GM23338 (cell line): ENCODE measurements at regions not wholly inside any gene's neighbourhood (a gene's known extent, or its start where the extent isn't known, plus 50 kb on each side); places are given as distances from the start of the nearest gene placed in this dataset.

Source experiments
- CTCF ChIP-seq, 2 experiments: fragments of 200-600 bp in 1 of 2; sonication (generic) in 1 of 2; conservative IDR thresholded peaks; 2 replicates each; pipeline versions ENCODE4 v1.5.1 to v1.6.1; 2016 to 2017; ENCODE audit warnings: antibody characterized with exemption in 2 of 2, low read depth in 2 of 2, mild to moderate bottlenecking in 2 of 2, moderate library complexity in 1 of 2
- EZH2phosphoT487 ChIP-seq: fragments of 200-600 bp; sonication (generic); IDR thresholded peaks from one replicate; pipeline ENCODE4 v1.8.1; 2018; ENCODE audit warnings: antibody characterized with exemption; ENCODE audit not compliant: unreplicated experiment
- JUNB ChIP-seq: IDR thresholded peaks from one replicate; pipeline ENCODE4 v1.6.1; 2016; ENCODE audit warnings: antibody characterized with exemption; ENCODE audit not compliant: unreplicated experiment
- TF ChIP-seq, protein P1 (sequence below): IDR thresholded peaks from 2 replicates; pipeline ENCODE4 v1.6.1; 2016; ENCODE audit warnings: antibody characterized with exemption
- TF ChIP-seq, protein P2 (sequence below): fragments of 250-450 bp; sonication (Bioruptor Pico); IDR thresholded peaks from 2 replicates; pipeline ENCODE4 v1.5.0; 2020; ENCODE audit warnings: mild to moderate bottlenecking, moderate library complexity

GRCh38 chr20:56702931-56703840 is 74.1 kb downstream of the TFAP2C start (continued):
- no peak for TF ChIP-seq CTCF (conservative IDR thresholded peaks at IDR 0.05; ENCODE audit: low read depth in 2 of 2)
- TF ChIP-seq JUNB = no peak
- TF ChIP-seq, protein P1, sequence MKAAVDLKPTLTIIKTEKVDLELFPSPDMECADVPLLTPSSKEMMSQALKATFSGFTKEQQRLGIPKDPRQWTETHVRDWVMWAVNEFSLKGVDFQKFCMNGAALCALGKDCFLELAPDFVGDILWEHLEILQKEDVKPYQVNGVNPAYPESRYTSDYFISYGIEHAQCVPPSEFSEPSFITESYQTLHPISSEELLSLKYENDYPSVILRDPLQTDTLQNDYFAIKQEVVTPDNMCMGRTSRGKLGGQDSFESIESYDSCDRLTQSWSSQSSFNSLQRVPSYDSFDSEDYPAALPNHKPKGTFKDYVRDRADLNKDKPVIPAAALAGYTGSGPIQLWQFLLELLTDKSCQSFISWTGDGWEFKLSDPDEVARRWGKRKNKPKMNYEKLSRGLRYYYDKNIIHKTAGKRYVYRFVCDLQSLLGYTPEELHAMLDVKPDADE = no peak
- no peak for TF ChIP-seq EZH2phosphoT487
- TF ChIP-seq, protein P2, sequence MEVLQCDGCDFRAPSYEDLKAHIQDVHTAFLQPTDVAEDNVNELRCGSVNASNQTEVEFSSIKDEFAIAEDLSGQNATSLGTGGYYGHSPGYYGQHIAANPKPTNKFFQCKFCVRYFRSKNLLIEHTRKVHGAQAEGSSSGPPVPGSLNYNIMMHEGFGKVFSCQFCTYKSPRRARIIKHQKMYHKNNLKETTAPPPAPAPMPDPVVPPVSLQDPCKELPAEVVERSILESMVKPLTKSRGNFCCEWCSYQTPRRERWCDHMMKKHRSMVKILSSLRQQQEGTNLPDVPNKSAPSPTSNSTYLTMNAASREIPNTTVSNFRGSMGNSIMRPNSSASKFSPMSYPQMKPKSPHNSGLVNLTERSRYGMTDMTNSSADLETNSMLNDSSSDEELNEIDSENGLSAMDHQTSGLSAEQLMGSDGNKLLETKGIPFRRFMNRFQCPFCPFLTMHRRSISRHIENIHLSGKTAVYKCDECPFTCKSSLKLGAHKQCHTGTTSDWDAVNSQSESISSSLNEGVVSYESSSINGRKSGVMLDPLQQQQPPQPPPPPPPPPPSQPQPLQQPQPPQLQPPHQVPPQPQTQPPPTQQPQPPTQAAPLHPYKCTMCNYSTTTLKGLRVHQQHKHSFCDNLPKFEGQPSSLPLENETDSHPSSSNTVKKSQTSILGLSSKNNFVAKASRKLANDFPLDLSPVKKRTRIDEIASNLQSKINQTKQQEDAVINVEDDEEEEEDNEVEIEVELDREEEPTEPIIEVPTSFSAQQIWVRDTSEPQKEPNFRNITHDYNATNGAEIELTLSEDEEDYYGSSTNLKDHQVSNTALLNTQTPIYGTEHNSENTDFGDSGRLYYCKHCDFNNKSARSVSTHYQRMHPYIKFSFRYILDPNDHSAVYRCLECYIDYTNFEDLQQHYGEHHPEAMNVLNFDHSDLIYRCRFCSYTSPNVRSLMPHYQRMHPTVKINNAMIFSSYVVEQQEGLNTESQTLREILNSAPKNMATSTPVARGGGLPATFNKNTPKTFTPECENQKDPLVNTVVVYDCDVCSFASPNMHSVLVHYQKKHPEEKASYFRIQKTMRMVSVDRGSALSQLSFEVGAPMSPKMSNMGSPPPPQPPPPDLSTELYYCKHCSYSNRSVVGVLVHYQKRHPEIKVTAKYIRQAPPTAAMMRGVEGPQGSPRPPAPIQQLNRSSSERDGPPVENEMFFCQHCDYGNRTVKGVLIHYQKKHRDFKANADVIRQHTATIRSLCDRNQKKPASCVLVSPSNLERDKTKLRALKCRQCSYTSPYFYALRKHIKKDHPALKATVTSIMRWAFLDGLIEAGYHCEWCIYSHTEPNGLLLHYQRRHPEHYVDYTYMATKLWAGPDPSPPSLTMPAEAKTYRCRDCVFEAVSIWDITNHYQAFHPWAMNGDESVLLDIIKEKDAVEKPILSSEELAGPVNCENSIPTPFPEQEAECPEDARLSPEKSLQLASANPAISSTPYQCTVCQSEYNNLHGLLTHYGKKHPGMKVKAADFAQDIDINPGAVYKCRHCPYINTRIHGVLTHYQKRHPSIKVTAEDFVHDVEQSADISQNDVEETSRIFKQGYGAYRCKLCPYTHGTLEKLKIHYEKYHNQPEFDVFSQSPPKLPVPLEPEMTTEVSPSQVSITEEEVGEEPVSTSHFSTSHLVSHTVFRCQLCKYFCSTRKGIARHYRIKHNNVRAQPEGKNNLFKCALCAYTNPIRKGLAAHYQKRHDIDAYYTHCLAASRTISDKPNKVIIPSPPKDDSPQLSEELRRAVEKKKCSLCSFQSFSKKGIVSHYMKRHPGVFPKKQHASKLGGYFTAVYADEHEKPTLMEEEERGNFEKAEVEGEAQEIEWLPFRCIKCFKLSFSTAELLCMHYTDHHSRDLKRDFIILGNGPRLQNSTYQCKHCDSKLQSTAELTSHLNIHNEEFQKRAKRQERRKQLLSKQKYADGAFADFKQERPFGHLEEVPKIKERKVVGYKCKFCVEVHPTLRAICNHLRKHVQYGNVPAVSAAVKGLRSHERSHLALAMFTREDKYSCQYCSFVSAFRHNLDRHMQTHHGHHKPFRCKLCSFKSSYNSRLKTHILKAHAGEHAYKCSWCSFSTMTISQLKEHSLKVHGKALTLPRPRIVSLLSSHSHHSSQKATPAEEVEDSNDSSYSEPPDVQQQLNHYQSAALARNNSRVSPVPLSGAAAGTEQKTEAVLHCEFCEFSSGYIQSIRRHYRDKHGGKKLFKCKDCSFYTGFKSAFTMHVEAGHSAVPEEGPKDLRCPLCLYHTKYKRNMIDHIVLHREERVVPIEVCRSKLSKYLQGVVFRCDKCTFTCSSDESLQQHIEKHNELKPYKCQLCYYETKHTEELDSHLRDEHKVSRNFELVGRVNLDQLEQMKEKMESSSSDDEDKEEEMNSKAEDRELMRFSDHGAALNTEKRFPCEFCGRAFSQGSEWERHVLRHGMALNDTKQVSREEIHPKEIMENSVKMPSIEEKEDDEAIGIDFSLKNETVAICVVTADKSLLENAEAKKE (CRISPR knock-in tag) = no peak
